ENCODE measurements at regions not wholly inside any gene's neighbourhood (a gene's known extent, or its start where the extent isn't known, plus 50 kb on each side); places are given as distances from the start of the nearest gene placed in this dataset.

- TF ChIP-seq, protein P1, sequence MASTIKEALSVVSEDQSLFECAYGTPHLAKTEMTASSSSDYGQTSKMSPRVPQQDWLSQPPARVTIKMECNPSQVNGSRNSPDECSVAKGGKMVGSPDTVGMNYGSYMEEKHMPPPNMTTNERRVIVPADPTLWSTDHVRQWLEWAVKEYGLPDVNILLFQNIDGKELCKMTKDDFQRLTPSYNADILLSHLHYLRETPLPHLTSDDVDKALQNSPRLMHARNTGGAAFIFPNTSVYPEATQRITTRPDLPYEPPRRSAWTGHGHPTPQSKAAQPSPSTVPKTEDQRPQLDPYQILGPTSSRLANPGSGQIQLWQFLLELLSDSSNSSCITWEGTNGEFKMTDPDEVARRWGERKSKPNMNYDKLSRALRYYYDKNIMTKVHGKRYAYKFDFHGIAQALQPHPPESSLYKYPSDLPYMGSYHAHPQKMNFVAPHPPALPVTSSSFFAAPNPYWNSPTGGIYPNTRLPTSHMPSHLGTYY (CRISPR knock-in tag; IDR thresholded peaks at IDR 0.05), result no peak
- TF ChIP-seq SOX15 (CRISPR knock-in tag; IDR thresholded peaks at IDR 0.05) (no peak), SP1 (CRISPR knock-in tag; conservative IDR thresholded peaks at IDR 0.05) (no peak), ZMAT4 (CRISPR knock-in tag; IDR thresholded peaks at IDR 0.05) (no peak), ZNF671 (CRISPR knock-in tag; IDR thresholded peaks at IDR 0.05) (no peak), GTF2I (CRISPR knock-in tag; conservative IDR thresholded peaks at IDR 0.05) (no peak), IRF1 (CRISPR knock-in tag; IDR thresholded peaks at IDR 0.05) (no peak), CTCF (IDR thresholded peaks at IDR 0.05) (no peak), ZNF281 (CRISPR knock-in tag; IDR thresholded peaks at IDR 0.05) (no peak), CREB1 (CRISPR knock-in tag; IDR thresholded peaks at IDR 0.05) (no peak)
- no peak for ATAC-seq
- ChIA-PET CTCF (interaction anchor here (1.7 kb wide), 1 partner anchor 12 kb away, joined by 5 read pairs; no protein-coding TSS in a partner anchor), POLR2A (no interaction called here)
- DNase-seq (ENCODE audit: low spot score), result no peak
- Mint-ChIP-seq H3K36me3 (peaks cover 2% of the 10 kb centered on the region; the same call in 1 of the 2 replicates), H3K27me3 (ENCODE audit: low read depth) (peaks cover 4% of the 10 kb centered on the region), H3K9me3 (peaks cover 7% of the 10 kb centered on the region), H3K4me1 (peaks cover 78% of the 10 kb centered on the region), H3K27ac (peak overlapping the region; percentile 88), H3K4me3 (peak overlapping the region; percentile 5; the same call in 1 of the 2 replicates)
Measured at GRCh38 chr1:147837964-147838292, 64.7 kb upstream of the GJA8 start.

GRCh38 chr1:147840909-147841308 lies 61.7 kb upstream of the GJA8 start:
- POLR2A ChIA-PET, result no interaction called here
- no peak for TF ChIP-seq PREB (CRISPR knock-in tag; IDR thresholded peaks at IDR 0.05; ENCODE audit: borderline replicate concordance)
- no peak for TF ChIP-seq IRF2 (CRISPR knock-in tag; IDR thresholded peaks at IDR 0.05; ENCODE audit: borderline replicate concordance, low read depth)

GRCh38 chr1:147842578-147842977 lies 60.0 kb upstream of the GJA8 start:
- H3K9me3 Mint-ChIP-seq, result peaks cover 13% of the 10 kb centered on the region
- no peak for TF ChIP-seq TP53 (CRISPR knock-in tag; IDR thresholded peaks at IDR 0.05)
- no peak for TF ChIP-seq SP1 (CRISPR knock-in tag; conservative IDR thresholded peaks at IDR 0.05)
- TF ChIP-seq ZNF232 (CRISPR knock-in tag; IDR thresholded peaks at IDR 0.05), result no peak
- peak; percentile 64 for TF ChIP-seq USF2 (CRISPR knock-in tag; IDR thresholded peaks at IDR 0.05)
- TF ChIP-seq USF1 (CRISPR knock-in tag; IDR thresholded peaks at IDR 0.05), result peak; percentile 39; the same call in 1 of the 2 replicates
- peak; percentile 77; the same call in 1 of the 2 replicates for TF ChIP-seq MAX (CRISPR knock-in tag; IDR thresholded peaks at IDR 0.05)
- no peak for TF ChIP-seq CTCF (IDR thresholded peaks at IDR 0.05)
- TF ChIP-seq TEAD1 (CRISPR knock-in tag; IDR thresholded peaks at IDR 0.05), result 0 out of 2 replicates have a peak, but pooled peaks have one; percentile 50

More at GRCh38 chr1:147840909-147841308, 61.7 kb upstream of the GJA8 start:
- Mint-ChIP-seq H3K27ac (no peak overlapping the region), H3K4me3 (no peak overlapping the region), H3K9me3 (peaks cover 13% of the 10 kb centered on the region), H3K4me1 (peaks cover 48% of the 10 kb centered on the region), H3K27me3 (ENCODE audit: low read depth) (peaks cover 2% of the 10 kb centered on the region), H3K36me3 (peaks cover 2% of the 10 kb centered on the region; the same call in 1 of the 2 replicates)
- ATAC-seq, result 0 out of 2 replicates have a peak, but pooled peaks have one; percentile 15
- CTCF ChIA-PET, result interaction anchor here (1.0 to 1.9 kb wide), 3 partner anchors 8 to 51 kb away, joined by 3 to 9 read pairs (median 6); no protein-coding TSS in a partner anchor
- DNase-seq (ENCODE audit: low spot score), result no peak

More at GRCh38 chr1:147842578-147842977, 60.0 kb upstream of the GJA8 start:
- peaks cover 36% of the 10 kb centered on the region for H3K4me1 Mint-ChIP-seq
- ChIA-PET POLR2A (no interaction called here), CTCF (no interaction called here)
- peaks cover 2% of the 10 kb centered on the region for H3K27me3 Mint-ChIP-seq (ENCODE audit: low read depth)
- no peak overlapping the region for H3K4me3 Mint-ChIP-seq
- no peak overlapping the region for H3K27ac Mint-ChIP-seq
- H3K36me3 Mint-ChIP-seq, result peaks cover 2% of the 10 kb centered on the region; the same call in 1 of the 2 replicates
- ATAC-seq (no peak), DNase-seq (ENCODE audit: low spot score) (no peak)
